ENCODE measurements at regions not wholly inside any gene's neighbourhood (a gene's known extent, or its start where the extent isn't known, plus 50 kb on each side); places are given as distances from the start of the nearest gene placed in this dataset.
"Not testable (repeated sequence)": the region's sequence is repeated elsewhere in the genome, so short reads cannot be mapped to it uniquely, and the experiment has no call there.

- DNase-seq: not testable (repeated sequence)
Measured at GRCh38 chr16:5156486-5156885, 58.9 kb upstream of the EEF2KMT start.

GRCh38 chr16:5154006-5154405, 56.4 kb upstream of the EEF2KMT start:
- not testable (repeated sequence) for DNase-seq

GRCh38 chr16:5151409-5151808, 53.8 kb upstream of the EEF2KMT start:
- not testable (repeated sequence) for DNase-seq

All from CD4-positive, alpha-beta T cell treated with Interleukin-10 for 1 hour (primary cell).